ENCODE measurements at regions not wholly inside any gene's neighbourhood (a gene's known extent, or its start where the extent isn't known, plus 50 kb on each side); places are given as distances from the start of the nearest gene placed in this dataset.

DNA sequence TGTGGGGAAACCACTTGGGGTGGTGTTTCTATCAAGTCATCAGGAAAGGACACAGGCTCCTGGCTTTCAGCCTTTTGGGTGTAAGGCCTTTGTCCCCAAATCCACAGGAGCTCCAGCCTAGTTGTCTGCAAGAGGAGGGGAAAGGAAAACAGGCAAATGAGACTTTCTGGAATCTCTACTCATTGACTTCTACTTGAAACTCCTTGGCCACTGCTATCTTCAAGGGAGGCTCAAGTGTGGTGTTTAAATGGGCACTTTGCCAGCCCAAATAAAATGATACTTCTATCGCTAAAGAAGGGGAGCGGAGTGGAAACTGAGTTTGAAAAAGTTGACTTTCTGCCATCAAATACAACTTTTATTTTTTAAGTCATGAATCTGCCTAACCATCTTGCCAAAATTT lies 445.9 kb upstream of the RGS6 start:
- no peaks in the 10 kb centered on the region for H3K9me3 Mint-ChIP-seq
- no peaks in the 10 kb centered on the region for H3K27me3 Mint-ChIP-seq
- DNase-seq, result no peak
- peaks cover 24% of the 10 kb centered on the region for H3K4me1 Mint-ChIP-seq (ENCODE audit: low read depth)
- H3K27ac Mint-ChIP-seq, result no peak overlapping the region
- no peak overlapping the region for H3K4me3 Mint-ChIP-seq
- H3K36me3 Mint-ChIP-seq (ENCODE audit: low read depth), result peaks cover 19% of the 10 kb centered on the region

DNA sequence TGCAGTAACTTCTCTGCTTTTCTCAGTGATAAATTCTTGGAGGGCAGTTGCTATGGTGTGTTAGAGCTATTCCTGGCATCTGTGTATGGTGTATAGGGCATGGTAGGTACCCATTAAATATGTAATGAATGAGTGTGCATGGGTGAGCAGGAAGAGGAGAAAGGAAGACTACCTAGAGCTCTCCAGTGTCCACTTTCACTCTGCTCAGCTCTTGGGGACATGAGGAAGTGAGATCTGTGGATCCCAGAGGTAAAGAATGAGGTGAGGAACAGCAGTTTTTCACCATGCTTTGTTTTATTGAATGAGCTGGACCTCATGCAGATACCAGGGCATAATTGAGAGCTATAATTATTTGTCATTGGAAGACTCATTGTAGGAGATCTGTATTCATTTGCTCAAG lies 444.8 kb upstream of the RGS6 start:
- Mint-ChIP-seq H3K27ac (no peak overlapping the region), H3K4me1 (ENCODE audit: low read depth) (peaks cover 29% of the 10 kb centered on the region), H3K9me3 (no peaks in the 10 kb centered on the region), H3K27me3 (no peaks in the 10 kb centered on the region), H3K4me3 (no peak overlapping the region), H3K36me3 (ENCODE audit: low read depth) (peaks cover 19% of the 10 kb centered on the region)
- no peak for DNase-seq

DNA sequence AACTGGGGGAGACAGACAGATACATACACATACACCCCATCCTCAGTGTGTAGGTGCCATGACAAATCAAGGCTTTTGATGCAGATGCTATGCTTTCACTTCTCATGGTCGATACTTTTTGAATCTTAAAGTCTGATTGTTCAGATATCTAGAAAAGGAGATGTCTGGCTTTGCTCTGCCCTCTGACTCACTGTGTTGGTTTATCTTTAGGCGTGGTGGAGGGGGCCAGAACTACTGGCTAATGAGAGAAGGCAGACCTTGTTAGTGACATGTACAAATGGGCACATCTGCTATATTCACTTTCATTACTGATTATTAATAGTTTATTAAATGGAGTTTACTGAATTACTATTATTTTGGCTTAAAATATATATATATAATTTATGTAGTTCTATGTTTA lies 444.3 kb upstream of the RGS6 start:
- no peak overlapping the region for H3K4me3 Mint-ChIP-seq
- peaks cover 29% of the 10 kb centered on the region for H3K4me1 Mint-ChIP-seq (ENCODE audit: low read depth)
- no peaks in the 10 kb centered on the region for H3K27me3 Mint-ChIP-seq
- H3K36me3 Mint-ChIP-seq (ENCODE audit: low read depth), result peaks cover 19% of the 10 kb centered on the region
- no peak for DNase-seq
- no peaks in the 10 kb centered on the region for H3K9me3 Mint-ChIP-seq
- no peak overlapping the region for H3K27ac Mint-ChIP-seq

DNA sequence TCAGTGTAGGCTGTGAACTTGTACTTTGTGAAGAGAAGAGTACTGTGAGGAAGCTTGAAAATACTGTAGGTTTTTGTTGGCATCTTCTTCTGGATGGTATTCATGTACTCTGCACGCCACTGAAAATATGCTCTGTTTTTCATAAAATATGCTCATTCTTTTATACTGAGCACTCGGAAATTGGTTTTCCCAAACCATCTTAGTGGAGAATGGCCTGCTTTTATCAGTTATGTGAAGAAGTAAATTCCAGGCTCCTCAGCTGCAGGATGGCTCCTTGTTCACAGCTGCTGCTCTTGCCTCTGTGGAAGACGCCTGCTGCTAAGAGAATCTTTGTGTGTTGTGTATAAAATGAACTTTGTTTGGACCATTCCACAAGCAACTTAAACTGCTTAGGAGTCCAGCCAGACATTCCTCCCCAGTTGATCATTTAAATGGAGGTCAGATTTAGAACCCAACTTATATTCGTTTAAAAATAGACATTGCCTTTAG lies 443.5 kb upstream of the RGS6 start:
- H3K4me3 Mint-ChIP-seq, result no peak overlapping the region
- H3K27me3 Mint-ChIP-seq, result no peaks in the 10 kb centered on the region
- no peaks in the 10 kb centered on the region for H3K9me3 Mint-ChIP-seq
- no peak overlapping the region for H3K27ac Mint-ChIP-seq
- peaks cover 15% of the 10 kb centered on the region for H3K36me3 Mint-ChIP-seq (ENCODE audit: low read depth)
- H3K4me1 Mint-ChIP-seq (ENCODE audit: low read depth), result peaks cover 24% of the 10 kb centered on the region
- no peak for DNase-seq

DNA sequence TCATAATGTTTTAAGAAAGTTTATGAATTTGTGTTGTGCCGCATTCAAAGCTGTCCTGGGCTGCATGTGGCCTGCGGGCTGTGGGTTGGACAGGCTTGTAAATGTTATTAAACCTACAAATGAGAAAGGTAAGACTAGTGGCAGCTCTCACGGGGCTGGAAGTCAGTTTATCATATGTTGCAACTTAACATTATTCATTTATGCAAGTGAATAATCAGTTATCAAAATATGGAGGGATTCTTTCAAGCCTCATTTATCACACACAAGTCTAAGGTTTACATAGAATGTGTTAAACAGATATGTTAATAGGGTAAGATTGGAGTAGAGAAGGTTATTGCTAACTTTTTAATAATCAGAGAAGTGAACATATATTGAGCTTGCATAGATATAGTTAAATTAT lies 442.5 kb upstream of the RGS6 start:
- DNase-seq, result no peak
- Mint-ChIP-seq H3K27me3 (no peaks in the 10 kb centered on the region), H3K27ac (no peak overlapping the region), H3K9me3 (no peaks in the 10 kb centered on the region), H3K4me1 (ENCODE audit: low read depth) (peaks cover 24% of the 10 kb centered on the region), H3K4me3 (no peak overlapping the region), H3K36me3 (ENCODE audit: low read depth) (peaks cover 15% of the 10 kb centered on the region)

DNA sequence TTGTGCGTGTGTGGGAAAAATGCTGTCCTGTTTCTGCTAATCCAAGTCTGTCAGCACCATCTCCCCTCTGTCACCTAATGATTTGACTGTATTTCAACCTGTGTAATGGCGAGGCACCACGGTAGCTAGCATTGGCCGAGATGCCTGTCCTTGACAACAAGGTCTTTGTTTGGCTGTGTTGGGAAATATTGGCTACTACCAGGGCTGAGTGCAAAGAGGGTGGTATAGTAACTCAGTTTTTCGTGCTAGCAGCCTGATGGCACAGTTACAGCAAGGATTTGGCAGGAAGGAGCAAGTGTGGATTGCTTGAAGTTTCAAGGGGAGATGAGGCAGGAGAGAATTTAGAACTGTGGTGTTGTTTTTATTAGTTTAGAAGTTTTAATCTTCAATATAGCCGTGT lies 440.3 kb upstream of the RGS6 start:
- Mint-ChIP-seq H3K27me3 (no peaks in the 10 kb centered on the region), H3K4me1 (ENCODE audit: low read depth) (peaks cover 22% of the 10 kb centered on the region), H3K9me3 (peaks cover 2% of the 10 kb centered on the region), H3K36me3 (ENCODE audit: low read depth) (peaks cover 17% of the 10 kb centered on the region), H3K4me3 (no peak overlapping the region), H3K27ac (no peak overlapping the region)
- no peak for DNase-seq

DNA sequence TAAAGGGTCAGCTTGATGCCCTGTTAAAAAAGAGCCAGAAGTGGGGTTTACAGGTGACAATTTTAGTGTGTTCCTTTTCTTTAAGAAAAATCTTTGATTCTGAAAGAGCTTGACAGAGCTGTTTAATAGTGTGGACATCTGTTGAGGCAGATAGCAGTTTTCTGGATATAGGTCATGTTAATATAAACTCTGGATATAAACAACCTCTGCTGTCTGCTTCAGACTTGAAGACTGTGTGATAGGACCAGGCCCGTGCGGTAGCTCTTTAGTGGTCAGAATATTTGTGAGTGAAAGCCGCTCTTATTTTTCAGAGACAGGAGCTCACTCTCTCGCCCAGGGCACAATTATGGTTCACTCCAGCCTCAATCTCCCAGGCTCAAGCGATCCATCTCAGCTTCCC lies 439.9 kb upstream of the RGS6 start:
- H3K27me3 Mint-ChIP-seq, result no peaks in the 10 kb centered on the region
- DNase-seq, result no peak
- H3K4me1 Mint-ChIP-seq (ENCODE audit: low read depth), result peaks cover 21% of the 10 kb centered on the region
- H3K27ac Mint-ChIP-seq, result no peak overlapping the region
- H3K9me3 Mint-ChIP-seq, result peaks cover 2% of the 10 kb centered on the region
- H3K4me3 Mint-ChIP-seq, result no peak overlapping the region
- peaks cover 17% of the 10 kb centered on the region for H3K36me3 Mint-ChIP-seq (ENCODE audit: low read depth)

DNA sequence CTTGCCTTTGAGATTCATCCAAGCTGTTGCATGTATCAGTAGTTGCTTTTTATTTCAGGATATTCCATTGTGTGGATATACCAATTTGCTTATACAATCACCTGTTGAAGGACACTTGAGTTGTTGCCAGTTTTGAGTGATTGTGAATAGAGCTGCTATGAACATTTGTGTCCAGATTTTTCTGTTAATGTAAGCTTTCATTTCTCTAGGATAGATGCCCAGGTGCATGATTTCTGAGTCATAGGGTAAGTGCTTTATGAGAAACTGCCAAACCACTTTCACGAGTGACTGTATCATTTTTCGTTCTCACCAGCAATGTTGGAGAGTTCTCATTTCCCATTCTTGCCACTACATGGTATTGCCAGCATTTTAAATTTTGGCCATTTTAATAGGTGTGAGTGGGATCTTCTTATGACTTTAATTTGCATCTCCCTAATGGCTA lies 434.6 kb upstream of the RGS6 start:
- H3K27me3 Mint-ChIP-seq, result no peaks in the 10 kb centered on the region
- H3K36me3 Mint-ChIP-seq (ENCODE audit: low read depth), result peaks cover 21% of the 10 kb centered on the region
- DNase-seq, result no peak
- H3K27ac Mint-ChIP-seq, result peak overlapping the region; percentile 87
- H3K9me3 Mint-ChIP-seq, result peaks cover 2% of the 10 kb centered on the region
- H3K4me1 Mint-ChIP-seq (ENCODE audit: low read depth), result peaks cover 20% of the 10 kb centered on the region
- no peak overlapping the region for H3K4me3 Mint-ChIP-seq

DNA sequence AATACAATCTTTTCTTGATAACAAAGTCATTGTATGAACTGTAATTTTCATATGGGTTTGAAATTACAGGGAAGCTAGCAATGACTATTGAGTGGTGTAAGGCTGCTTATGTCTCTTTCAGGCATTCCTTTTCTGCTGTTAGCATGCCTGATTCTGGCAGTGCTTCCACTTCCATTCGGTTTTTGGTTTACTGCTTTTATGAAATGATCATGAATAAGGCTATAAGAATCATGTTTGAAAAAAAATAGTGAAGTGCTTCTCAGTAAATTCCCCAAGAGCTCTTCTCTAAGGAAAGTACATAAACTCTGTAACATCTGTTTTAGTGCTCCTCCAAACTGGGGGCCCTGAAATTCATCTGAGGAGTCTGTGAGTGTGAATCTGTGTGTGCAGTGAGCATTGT lies 434.0 kb upstream of the RGS6 start:
- peaks cover 20% of the 10 kb centered on the region for H3K4me1 Mint-ChIP-seq (ENCODE audit: low read depth)
- peaks cover 2% of the 10 kb centered on the region for H3K9me3 Mint-ChIP-seq
- peaks cover 21% of the 10 kb centered on the region for H3K36me3 Mint-ChIP-seq (ENCODE audit: low read depth)
- no peaks in the 10 kb centered on the region for H3K27me3 Mint-ChIP-seq
- H3K4me3 Mint-ChIP-seq, result no peak overlapping the region
- H3K27ac Mint-ChIP-seq, result peak overlapping the region; percentile 87
- DNase-seq, result no peak

DNA sequence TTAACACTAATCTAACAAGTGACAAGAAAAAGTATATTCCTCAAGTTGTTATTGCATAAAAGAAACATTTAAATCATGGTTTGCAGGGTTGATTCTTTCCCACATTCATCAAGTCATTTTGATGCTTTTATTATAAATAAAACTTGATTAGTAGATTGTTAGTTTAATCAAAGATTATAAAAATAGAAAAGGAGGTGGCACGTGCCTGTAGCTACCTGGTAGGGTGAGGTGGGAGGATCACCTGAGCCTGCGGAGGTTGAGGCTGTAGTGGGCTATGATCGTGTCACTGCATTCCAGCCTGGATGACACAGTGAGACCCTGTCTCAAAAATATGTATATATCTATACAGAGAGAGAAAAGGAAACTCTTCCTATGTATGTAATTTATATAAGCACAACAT lies 433.2 kb upstream of the RGS6 start:
- Mint-ChIP-seq H3K4me1 (ENCODE audit: low read depth) (peaks cover 18% of the 10 kb centered on the region), H3K4me3 (no peak overlapping the region), H3K36me3 (ENCODE audit: low read depth) (peaks cover 19% of the 10 kb centered on the region), H3K9me3 (peaks cover 2% of the 10 kb centered on the region), H3K27ac (no peak overlapping the region), H3K27me3 (no peaks in the 10 kb centered on the region)
- DNase-seq, result no peak

DNA sequence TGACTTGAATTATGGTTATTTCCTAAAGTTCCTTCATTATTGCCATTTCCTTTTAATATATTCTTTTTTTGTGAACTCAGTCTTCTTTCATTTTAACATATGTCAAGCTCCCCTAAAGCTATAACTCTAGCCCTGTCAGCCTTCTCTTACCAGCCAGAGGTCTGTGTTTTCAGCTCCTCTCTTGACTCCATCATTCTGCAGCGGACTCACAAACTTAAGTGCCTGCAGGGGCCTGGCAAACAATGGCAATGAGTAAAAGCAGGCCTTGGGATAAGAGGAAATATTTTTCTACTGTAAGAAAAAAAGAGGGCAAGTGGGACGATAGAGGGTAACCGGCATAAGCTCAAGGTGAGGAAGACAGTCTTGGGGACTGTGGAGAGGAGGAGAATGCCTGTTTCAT lies 424.5 kb upstream of the RGS6 start:
- Mint-ChIP-seq H3K27ac (no peak overlapping the region), H3K9me3 (no peaks in the 10 kb centered on the region)
- DNase-seq, result no peak

DNA sequence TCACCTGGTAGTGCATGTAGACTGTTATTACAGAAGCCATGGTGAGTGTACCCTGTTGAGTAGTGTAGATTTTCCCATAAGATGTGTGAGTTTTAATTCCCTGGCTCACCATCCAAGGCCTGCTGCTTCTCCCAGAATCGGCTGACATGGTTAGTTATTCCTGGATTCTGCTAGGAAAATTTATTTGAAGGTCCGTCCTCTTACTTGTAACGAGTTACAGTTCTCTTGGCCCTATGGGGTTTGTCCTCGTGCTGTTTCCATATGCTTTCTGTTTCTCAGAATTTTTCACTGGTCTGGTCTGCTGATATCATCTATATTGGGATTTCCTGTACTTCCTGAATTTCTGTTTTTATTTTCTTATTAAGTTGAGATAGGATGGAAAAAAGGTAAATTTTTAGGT lies 423.3 kb upstream of the RGS6 start:
- H3K27ac Mint-ChIP-seq, result no peak overlapping the region
- no peak overlapping the region for H3K4me3 Mint-ChIP-seq
- H3K9me3 Mint-ChIP-seq, result no peaks in the 10 kb centered on the region
- H3K27me3 Mint-ChIP-seq, result no peaks in the 10 kb centered on the region
- peaks cover 5% of the 10 kb centered on the region for H3K4me1 Mint-ChIP-seq (ENCODE audit: low read depth)
- no peak for DNase-seq
- H3K36me3 Mint-ChIP-seq (ENCODE audit: low read depth), result peaks cover 21% of the 10 kb centered on the region

More for the DNA sequence above, 424.5 kb upstream of the RGS6 start:
- peaks cover 5% of the 10 kb centered on the region for H3K4me1 Mint-ChIP-seq (ENCODE audit: low read depth)
- peaks cover 9% of the 10 kb centered on the region for H3K36me3 Mint-ChIP-seq (ENCODE audit: low read depth)
- no peaks in the 10 kb centered on the region for H3K27me3 Mint-ChIP-seq
- H3K4me3 Mint-ChIP-seq, result no peak overlapping the region

DNA sequence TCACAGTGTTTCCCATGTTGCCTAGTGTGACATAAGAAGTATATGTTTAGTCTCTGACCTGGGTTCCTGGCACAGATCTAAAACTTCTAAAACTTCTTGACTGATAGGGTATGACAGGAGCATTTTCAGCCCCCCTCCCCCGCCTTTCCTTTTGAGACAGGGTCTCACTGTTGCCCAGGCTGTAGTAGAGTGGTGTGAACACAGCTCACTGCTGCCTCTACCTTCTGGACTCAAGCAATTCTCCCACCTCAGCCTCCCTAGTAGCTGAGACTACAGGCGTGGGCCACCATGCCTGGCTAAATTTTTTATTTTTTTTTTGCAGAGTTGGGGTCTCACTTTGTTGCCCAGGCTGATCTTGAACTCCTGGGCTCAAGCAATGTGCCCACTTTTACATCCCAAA lies 421.1 kb upstream of the RGS6 start:
- Mint-ChIP-seq H3K9me3 (no peaks in the 10 kb centered on the region), H3K27me3 (no peaks in the 10 kb centered on the region), H3K4me3 (no peak overlapping the region), H3K27ac (no peak overlapping the region), H3K4me1 (ENCODE audit: low read depth) (peaks cover 5% of the 10 kb centered on the region), H3K36me3 (ENCODE audit: low read depth) (peaks cover 35% of the 10 kb centered on the region)
- DNase-seq, result no peak

DNA sequence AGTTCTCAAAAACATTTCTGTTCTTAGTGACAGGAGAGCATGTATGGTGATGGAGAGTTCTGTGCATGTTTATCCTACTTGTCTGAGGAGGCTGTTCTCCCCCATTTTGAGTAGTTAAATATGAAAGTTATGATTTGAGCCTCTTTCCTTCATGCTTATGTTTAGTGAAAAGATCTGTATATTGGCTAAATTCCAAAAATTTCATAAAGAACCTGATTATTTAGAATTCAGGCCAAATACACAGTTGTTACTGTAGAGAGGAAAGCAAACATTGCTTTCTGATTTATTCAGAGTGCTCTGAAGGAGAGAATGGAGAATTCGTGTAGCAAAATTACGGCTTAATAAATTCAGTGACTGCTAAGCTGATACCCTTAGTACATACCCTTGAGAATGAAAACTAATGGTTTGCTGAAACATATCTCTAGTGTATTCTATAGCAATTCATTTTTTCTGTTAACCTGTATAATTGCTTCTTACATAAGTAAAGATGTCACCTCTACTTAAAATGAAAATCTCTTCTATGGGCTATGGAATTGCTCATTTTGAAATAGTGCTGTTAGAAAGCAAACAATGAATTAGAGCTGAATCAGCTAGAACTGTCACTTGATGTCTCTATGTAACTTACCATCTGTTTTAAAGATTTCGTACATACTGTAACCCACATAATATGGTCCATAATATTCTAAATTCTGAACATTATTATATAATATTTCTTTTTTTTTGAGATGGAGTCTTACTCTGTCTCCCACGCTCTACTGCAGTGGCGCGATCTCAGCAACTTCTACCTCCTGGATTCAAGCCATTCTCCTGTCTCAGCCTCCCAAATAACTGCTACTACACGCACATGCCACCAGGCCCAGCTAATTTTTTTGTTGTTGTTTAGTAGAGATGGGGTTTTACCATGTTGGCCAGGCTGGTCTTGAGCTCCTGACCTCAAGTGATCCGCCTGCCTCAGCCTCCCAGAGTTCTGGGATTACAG lies 417.0 kb upstream of the RGS6 start:
- Mint-ChIP-seq H3K4me3 (no peak overlapping the region), H3K9me3 (peaks cover 5% of the 10 kb centered on the region), H3K4me1 (ENCODE audit: low read depth) (no peaks in the 10 kb centered on the region), H3K27ac (no peak overlapping the region), H3K27me3 (no peaks in the 10 kb centered on the region), H3K36me3 (ENCODE audit: low read depth) (peaks cover 58% of the 10 kb centered on the region)
- no peak for DNase-seq

Data from activated T-cell treated with anti-CD3 and anti-CD28 coated beads, Interleukin-2, amount 50 U/mL, for 24 hours (primary cell).